ENCODE measurements at regions not wholly inside any gene's neighbourhood (a gene's known extent, or its start where the extent isn't known, plus 50 kb on each side); places are given as distances from the start of the nearest gene placed in this dataset.

DNA sequence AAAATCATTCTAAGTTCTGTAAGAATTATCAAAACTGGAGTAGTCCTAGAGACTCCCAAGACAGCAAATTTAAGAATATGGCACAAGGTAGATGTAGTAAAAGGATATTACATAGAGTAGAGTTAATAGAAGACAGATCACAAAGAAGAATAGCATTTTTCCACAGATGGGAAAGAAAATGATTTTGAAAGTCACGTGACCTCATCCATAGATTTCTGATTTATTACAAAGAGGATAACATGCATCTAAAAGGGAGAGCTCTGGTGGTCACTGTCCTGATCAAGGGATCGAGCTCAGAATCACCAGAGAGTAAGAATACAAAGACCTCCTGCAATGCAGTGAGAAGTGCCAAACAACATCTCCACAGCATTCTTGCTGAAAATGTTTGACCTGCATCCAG is 354.4 kb downstream of the TBL1XR1 start:
- Mint-ChIP-seq H3K27ac (no peak overlapping the region), H3K4me3 (no peak overlapping the region), H3K27me3 (ENCODE audit: low read depth) (no peaks in the 10 kb centered on the region), H3K9me3 (no peaks in the 10 kb centered on the region), H3K36me3 (no peaks in the 10 kb centered on the region), H3K4me1 (no peaks in the 10 kb centered on the region)
- no peak for DNase-seq (ENCODE audit: low spot score)
- no peak for ATAC-seq
- no peak for TF ChIP-seq TEAD4 (CRISPR knock-in tag; IDR thresholded peaks at IDR 0.05)
- no peak for TF ChIP-seq GABPB1 (CRISPR knock-in tag; IDR thresholded peaks at IDR 0.05)
- no peak for TF ChIP-seq ATF6 (CRISPR knock-in tag; IDR thresholded peaks at IDR 0.05)
- TF ChIP-seq, protein P1, sequence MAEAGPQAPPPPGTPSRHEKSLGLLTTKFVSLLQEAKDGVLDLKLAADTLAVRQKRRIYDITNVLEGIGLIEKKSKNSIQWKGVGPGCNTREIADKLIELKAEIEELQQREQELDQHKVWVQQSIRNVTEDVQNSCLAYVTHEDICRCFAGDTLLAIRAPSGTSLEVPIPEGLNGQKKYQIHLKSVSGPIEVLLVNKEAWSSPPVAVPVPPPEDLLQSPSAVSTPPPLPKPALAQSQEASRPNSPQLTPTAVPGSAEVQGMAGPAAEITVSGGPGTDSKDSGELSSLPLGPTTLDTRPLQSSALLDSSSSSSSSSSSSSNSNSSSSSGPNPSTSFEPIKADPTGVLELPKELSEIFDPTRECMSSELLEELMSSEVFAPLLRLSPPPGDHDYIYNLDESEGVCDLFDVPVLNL (CRISPR knock-in tag; IDR thresholded peaks at IDR 0.05; ENCODE audit: borderline replicate concordance, low read depth): no peak
- TF ChIP-seq, protein P2, sequence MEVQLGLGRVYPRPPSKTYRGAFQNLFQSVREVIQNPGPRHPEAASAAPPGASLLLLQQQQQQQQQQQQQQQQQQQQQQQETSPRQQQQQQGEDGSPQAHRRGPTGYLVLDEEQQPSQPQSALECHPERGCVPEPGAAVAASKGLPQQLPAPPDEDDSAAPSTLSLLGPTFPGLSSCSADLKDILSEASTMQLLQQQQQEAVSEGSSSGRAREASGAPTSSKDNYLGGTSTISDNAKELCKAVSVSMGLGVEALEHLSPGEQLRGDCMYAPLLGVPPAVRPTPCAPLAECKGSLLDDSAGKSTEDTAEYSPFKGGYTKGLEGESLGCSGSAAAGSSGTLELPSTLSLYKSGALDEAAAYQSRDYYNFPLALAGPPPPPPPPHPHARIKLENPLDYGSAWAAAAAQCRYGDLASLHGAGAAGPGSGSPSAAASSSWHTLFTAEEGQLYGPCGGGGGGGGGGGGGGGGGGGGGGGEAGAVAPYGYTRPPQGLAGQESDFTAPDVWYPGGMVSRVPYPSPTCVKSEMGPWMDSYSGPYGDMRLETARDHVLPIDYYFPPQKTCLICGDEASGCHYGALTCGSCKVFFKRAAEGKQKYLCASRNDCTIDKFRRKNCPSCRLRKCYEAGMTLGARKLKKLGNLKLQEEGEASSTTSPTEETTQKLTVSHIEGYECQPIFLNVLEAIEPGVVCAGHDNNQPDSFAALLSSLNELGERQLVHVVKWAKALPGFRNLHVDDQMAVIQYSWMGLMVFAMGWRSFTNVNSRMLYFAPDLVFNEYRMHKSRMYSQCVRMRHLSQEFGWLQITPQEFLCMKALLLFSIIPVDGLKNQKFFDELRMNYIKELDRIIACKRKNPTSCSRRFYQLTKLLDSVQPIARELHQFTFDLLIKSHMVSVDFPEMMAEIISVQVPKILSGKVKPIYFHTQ (CRISPR knock-in tag; IDR thresholded peaks at IDR 0.05): no peak
- TF ChIP-seq, protein P3, sequence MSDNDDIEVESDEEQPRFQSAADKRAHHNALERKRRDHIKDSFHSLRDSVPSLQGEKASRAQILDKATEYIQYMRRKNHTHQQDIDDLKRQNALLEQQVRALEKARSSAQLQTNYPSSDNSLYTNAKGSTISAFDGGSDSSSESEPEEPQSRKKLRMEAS (CRISPR knock-in tag; IDR thresholded peaks at IDR 0.05): no peak
- no peak for TF ChIP-seq ZNF281 (CRISPR knock-in tag; IDR thresholded peaks at IDR 0.05)
- TF ChIP-seq ATF2 (CRISPR knock-in tag; IDR thresholded peaks at IDR 0.05; ENCODE audit: borderline replicate concordance, low read depth): no peak
- TF ChIP-seq GRHL2 (CRISPR knock-in tag; IDR thresholded peaks at IDR 0.05; ENCODE audit: insufficient replicate concordance, severe bottlenecking): no peak
- no peak for TF ChIP-seq TP53 (CRISPR knock-in tag; IDR thresholded peaks at IDR 0.05)
- no peak for TF ChIP-seq JUN (CRISPR knock-in tag; IDR thresholded peaks at IDR 0.05)
- TF ChIP-seq FOXJ3 (CRISPR knock-in tag; IDR thresholded peaks at IDR 0.05; ENCODE audit: borderline replicate concordance): no peak
- TF ChIP-seq CBFB (CRISPR knock-in tag; IDR thresholded peaks at IDR 0.05; ENCODE audit: low read depth): no peak
- no peak for TF ChIP-seq SMAD3 (CRISPR knock-in tag; IDR thresholded peaks at IDR 0.05; ENCODE audit: borderline replicate concordance)
- TF ChIP-seq NR2C2 (CRISPR knock-in tag; IDR thresholded peaks at IDR 0.05): no peak
- no peak for TF ChIP-seq ZNF396 (CRISPR knock-in tag; IDR thresholded peaks at IDR 0.05; ENCODE audit: borderline replicate concordance)
- no peak for TF ChIP-seq AFF4 (CRISPR knock-in tag; IDR thresholded peaks at IDR 0.05; ENCODE audit: borderline replicate concordance)
- CTCF ChIA-PET: no interaction called here
- POLR2A ChIA-PET: no interaction called here

Measured in WTC11 (cell line).